ENCODE measurements at regions not wholly inside any gene's neighbourhood (a gene's known extent, or its start where the extent isn't known, plus 50 kb on each side); places are given as distances from the start of the nearest gene placed in this dataset.

DNA sequence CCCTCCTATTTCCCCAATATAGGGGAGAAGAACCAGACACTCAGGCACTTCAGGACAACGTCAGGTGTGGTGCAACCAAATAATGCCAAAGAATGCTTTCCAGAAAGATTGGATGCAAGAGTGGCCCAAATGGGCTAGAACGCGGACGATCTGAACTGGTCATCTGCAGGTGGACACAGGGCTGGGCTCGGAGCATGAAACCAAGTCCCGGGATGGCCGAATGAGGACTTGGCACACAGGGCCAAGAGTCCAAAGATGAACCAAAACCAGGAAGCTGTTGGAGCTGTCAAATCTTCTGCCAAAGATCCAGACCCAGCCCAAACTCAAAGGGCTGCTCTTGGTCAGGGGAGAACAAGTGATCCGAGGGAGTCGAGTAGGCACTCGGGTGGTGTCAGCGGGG lies 143.9 kb upstream of the ARID1B start:
- TF ChIP-seq CTCF (IDR thresholded peaks at IDR 0.05) (no peak), POLR2A (IDR thresholded peaks at IDR 0.05) (no peak)
